ENCODE measurements at regions not wholly inside any gene's neighbourhood (a gene's known extent, or its start where the extent isn't known, plus 50 kb on each side); places are given as distances from the start of the nearest gene placed in this dataset.
A peak's percentile ranks its signal among the peaks of the same experiment; 100 is the strongest.

- Mint-ChIP-seq H3K4me1 (peaks cover 47% of the 10 kb centered on the region), H3K36me3 (ENCODE audit: low read depth) (peaks cover 3% of the 10 kb centered on the region; the same call in 2 of the 3 replicates), H3K27ac (peak overlapping the region; percentile 97), H3K9me3 (peaks cover 11% of the 10 kb centered on the region; the same call in 1 of the 3 replicates), H3K4me3 (peak overlapping the region; percentile 42), H3K27me3 (ENCODE audit: insufficient read depth, low read depth, poor library complexity) (peaks cover 15% of the 10 kb centered on the region)
- no peak for ATAC-seq
- Histone ChIP-seq H3K36me3 (ENCODE audit: insufficient read depth) (no peaks in the 10 kb centered on the region), H3K4me2 (peak overlapping the region; percentile 69), H3K9me2 (ENCODE audit: insufficient read depth) (0 out of 2 replicates have a peak, but pooled peaks cover 4% of the 10 kb centered on the region), H3K79me2 (replicated peaks; ENCODE audit: insufficient read depth) (no peaks in the 10 kb centered on the region), H3K27ac (ENCODE audit: low read depth) (peak overlapping the region; percentile 99), H3K4me1 (ENCODE audit: insufficient read depth) (peaks cover 31% of the 10 kb centered on the region), H3K27me3 (ENCODE audit: insufficient read depth) (no peaks in the 10 kb centered on the region), H2AFZ (no peak overlapping the region), H3K4me3 (peak overlapping the region; percentile 31), H3F3A (replicated peaks; ENCODE audit: low read depth) (no peaks in the 10 kb centered on the region; the same call in 1 of the 2 replicates), H4K20me1 (replicated peaks; ENCODE audit: insufficient read depth) (no peaks in the 10 kb centered on the region)
- TF ChIP-seq JUNB (IDR thresholded peaks at IDR 0.05; ENCODE audit: unreplicated experiment): no peak
- TF ChIP-seq ZNF462 (CRISPR knock-in tag; IDR thresholded peaks at IDR 0.05): no peak
- no peak for TF ChIP-seq STAT1 (IDR thresholded peaks at IDR 0.05; ENCODE audit: unreplicated experiment)
- no peak for TF ChIP-seq EZH2phosphoT487 (IDR thresholded peaks at IDR 0.05; ENCODE audit: unreplicated experiment)
- no peak for TF ChIP-seq ZNF114 (CRISPR knock-in tag; IDR thresholded peaks at IDR 0.05)
- TF ChIP-seq CREB1 (CRISPR knock-in tag; IDR thresholded peaks at IDR 0.05; ENCODE audit: low read depth): no peak
- no peak for TF ChIP-seq REST (IDR thresholded peaks at IDR 0.05; ENCODE audit: unreplicated experiment)
- no peak for TF ChIP-seq ZNF331 (CRISPR knock-in tag; IDR thresholded peaks at IDR 0.05; ENCODE audit: low read depth)
- no peak for TF ChIP-seq POLR2AphosphoS5 (IDR thresholded peaks at IDR 0.05; ENCODE audit: low read depth)
- TF ChIP-seq NANOG (IDR thresholded peaks at IDR 0.05; ENCODE audit: borderline replicate concordance): no peak
- no peak for DNase-seq (ENCODE audit: low spot score)
Measured at GRCh38 chr17:72476134-72476533, 355.3 kb downstream of the SOX9 start.

Data from GM23338 (cell line).